Prostate gland (tissue), 2 donors: ENCODE measurements at regions not wholly inside any gene's neighbourhood (a gene's known extent, or its start where the extent isn't known, plus 50 kb on each side); places are given as distances from the start of the nearest gene placed in this dataset.

Source experiments
- CTCF ChIP-seq, 4 experiments: fragments of 200-600 bp in 2 of 4; fragments of 450-650 bp in 2 of 4; sonication (generic) in 2 of 4; IDR thresholded peaks; 1 replicate in 3 of 4; 2 replicates in 1 of 4; pipeline ENCODE4 v1.5.1; 2016 to 2019; ENCODE audit warnings: antibody characterized with exemption in 4 of 4, mild to moderate bottlenecking in 2 of 4, moderate library complexity in 2 of 4
- POLR2A ChIP-seq: fragments of 450-650 bp; IDR thresholded peaks from one replicate; pipeline ENCODE4 v1.6.1; 2016; ENCODE audit warnings: antibody characterized with exemption, mild to moderate bottlenecking

- TF ChIP-seq POLR2A, result no peak
- TF ChIP-seq CTCF (IDR thresholded peaks at IDR 0.05), result no peak
Measured at GRCh38 chr9:4386819-4387218, 87.0 kb upstream of the GLIS3 start.
